OCI-LY1 (cell line): ENCODE measurements at regions not wholly inside any gene's neighbourhood (a gene's known extent, or its start where the extent isn't known, plus 50 kb on each side); places are given as distances from the start of the nearest gene placed in this dataset.

Experiments
- EZH2 ChIP-seq: fragments of 200-600 bp; sonication (generic), shearing (Covaris generic); IDR thresholded peaks from 2 replicates; pipeline ENCODE4 v1.8.0; 2017; ENCODE audit warnings: borderline replicate concordance, mixed run types, mild to moderate bottlenecking, antibody characterized with exemption, low read length, moderate library complexity, mixed read lengths
- TF ChIP-seq, protein P1 (sequence below): fragments of 200-600 bp; sonication (generic), shearing (Covaris generic); IDR thresholded peaks from 2 replicates; pipeline ENCODE4 v1.5.1; 2017; ENCODE audit warnings: mild to moderate bottlenecking, antibody characterized with exemption, low read length, moderate library complexity, mixed read lengths

DNA sequence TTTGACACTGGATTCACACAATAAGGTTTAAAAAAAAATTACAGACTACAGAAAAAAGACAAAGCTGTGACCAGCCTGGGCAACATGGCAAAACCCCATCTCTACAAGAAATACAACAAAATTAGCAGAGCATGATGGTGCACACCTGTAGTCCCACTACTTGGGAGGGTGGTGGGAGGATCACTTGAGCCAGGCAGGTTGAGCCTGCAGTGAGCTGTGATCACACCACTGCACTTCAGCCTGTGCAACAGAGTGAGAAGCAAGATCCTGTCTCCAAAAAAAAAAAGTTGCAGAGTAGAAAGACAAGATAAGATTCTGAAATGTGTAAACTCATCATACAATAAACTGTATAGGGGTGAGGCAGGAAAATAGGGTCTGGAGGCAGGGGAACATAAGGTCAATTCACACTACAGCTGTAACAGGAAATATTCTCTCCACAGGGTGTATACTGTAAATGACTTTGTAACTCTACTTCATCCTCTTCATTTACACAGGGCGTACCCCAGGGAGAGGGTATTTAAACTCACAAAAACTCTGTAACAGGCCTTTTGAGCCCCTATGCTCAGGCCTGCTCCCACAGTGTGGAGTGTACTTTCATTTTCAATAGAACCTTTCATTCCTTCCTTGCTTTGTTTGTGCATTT lies 112.6 kb upstream of the MAPK10 start:
- TF ChIP-seq EZH2 = no peak
- TF ChIP-seq, protein P1, sequence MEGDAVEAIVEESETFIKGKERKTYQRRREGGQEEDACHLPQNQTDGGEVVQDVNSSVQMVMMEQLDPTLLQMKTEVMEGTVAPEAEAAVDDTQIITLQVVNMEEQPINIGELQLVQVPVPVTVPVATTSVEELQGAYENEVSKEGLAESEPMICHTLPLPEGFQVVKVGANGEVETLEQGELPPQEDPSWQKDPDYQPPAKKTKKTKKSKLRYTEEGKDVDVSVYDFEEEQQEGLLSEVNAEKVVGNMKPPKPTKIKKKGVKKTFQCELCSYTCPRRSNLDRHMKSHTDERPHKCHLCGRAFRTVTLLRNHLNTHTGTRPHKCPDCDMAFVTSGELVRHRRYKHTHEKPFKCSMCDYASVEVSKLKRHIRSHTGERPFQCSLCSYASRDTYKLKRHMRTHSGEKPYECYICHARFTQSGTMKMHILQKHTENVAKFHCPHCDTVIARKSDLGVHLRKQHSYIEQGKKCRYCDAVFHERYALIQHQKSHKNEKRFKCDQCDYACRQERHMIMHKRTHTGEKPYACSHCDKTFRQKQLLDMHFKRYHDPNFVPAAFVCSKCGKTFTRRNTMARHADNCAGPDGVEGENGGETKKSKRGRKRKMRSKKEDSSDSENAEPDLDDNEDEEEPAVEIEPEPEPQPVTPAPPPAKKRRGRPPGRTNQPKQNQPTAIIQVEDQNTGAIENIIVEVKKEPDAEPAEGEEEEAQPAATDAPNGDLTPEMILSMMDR = no peak
